ENCODE measurements at regions not wholly inside any gene's neighbourhood (a gene's known extent, or its start where the extent isn't known, plus 50 kb on each side); places are given as distances from the start of the nearest gene placed in this dataset.

DNA sequence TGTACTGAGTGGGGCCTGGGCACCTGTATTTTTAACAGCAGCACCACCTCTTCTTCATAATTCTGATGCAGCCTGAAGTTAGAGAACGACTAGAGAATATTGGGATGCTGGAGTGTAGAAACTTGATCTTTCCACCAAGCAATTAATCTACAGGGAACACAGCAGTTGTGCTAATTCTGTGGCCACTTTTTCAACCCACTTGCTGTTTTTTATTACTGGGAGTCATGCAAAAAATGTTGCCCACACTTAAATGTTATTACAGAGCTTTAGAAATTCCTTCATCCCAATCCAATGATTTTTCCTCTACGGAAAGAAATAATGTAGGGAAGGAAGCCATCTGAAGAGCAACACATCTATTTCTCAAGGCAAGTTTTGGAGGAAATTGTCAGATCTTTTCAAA lies 190.9 kb upstream of the TUT7 start:
- intact Hi-C loops (cut with DNase I): no loop called here
- Histone ChIP-seq H3K4me1 (ENCODE audit: control insufficient read depth in 2 of 3, insufficient read depth in 2 of 3, low read depth in 1 of 3, low read length in 3 of 3) (no peaks in the 10 kb centered on the region), H3K9ac (ENCODE audit: low read length in 3 of 3) (no peak overlapping the region), H3K9me3 (ENCODE audit: control insufficient read depth in 2 of 3, insufficient read depth in 1 of 3, low read length in 3 of 3) (no peaks in the 10 kb centered on the region), H3K27me3 (ENCODE audit: control insufficient read depth, insufficient read depth, low read length) (no peaks in the 10 kb centered on the region), H3K36me3 (ENCODE audit: control insufficient read depth in 2 of 3, insufficient read depth in 3 of 3, low read length in 3 of 3) (no peaks in the 10 kb centered on the region), H3K4me3 (ENCODE audit: low read length in 3 of 3) (no peak overlapping the region), H3K27ac (ENCODE audit: low read depth in 2 of 2, low read length in 2 of 2) (no peak overlapping the region)
- no peak for DNase-seq
- no peak for FAIRE-seq
- TF ChIP-seq, protein P1, sequence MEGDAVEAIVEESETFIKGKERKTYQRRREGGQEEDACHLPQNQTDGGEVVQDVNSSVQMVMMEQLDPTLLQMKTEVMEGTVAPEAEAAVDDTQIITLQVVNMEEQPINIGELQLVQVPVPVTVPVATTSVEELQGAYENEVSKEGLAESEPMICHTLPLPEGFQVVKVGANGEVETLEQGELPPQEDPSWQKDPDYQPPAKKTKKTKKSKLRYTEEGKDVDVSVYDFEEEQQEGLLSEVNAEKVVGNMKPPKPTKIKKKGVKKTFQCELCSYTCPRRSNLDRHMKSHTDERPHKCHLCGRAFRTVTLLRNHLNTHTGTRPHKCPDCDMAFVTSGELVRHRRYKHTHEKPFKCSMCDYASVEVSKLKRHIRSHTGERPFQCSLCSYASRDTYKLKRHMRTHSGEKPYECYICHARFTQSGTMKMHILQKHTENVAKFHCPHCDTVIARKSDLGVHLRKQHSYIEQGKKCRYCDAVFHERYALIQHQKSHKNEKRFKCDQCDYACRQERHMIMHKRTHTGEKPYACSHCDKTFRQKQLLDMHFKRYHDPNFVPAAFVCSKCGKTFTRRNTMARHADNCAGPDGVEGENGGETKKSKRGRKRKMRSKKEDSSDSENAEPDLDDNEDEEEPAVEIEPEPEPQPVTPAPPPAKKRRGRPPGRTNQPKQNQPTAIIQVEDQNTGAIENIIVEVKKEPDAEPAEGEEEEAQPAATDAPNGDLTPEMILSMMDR (IDR thresholded peaks at IDR 0.05; ENCODE audit: borderline replicate concordance, extremely low read depth, insufficient read depth): no peak

DNA sequence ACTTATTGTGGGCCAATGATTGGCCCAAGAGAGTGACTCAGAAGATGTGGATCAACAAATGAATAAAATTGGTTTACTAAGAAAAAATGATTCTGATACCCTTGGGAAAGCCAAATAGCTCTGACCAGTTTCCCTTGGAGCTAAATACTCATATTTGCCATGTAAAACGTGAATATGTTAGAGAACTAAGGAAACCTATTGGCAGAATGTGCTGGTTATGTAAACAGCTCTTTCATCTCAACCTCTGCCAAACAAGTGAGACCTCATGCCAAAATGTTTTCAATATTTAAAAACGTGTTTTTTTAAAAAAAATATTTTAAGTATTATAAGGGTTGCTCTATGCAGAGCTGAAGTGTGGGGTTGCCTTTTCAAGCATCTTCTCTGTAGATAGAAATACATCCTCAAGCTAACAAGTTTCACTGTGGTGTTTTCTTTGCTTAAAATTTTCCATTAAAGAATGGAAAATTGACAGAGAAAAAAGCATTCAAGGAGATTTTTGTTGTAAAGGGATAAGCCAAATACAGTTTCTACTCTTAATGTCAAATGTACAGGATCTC lies 186.9 kb upstream of the TUT7 start:
- Histone ChIP-seq H3K9me3 (ENCODE audit: control insufficient read depth in 2 of 3, insufficient read depth in 1 of 3, low read length in 3 of 3) (no peaks in the 10 kb centered on the region), H3K9ac (ENCODE audit: low read length in 3 of 3) (no peak overlapping the region), H3K27ac (ENCODE audit: low read depth in 2 of 2, low read length in 2 of 2) (no peak overlapping the region), H3K4me1 (ENCODE audit: control insufficient read depth in 2 of 3, insufficient read depth in 2 of 3, low read depth in 1 of 3, low read length in 3 of 3) (no peaks in the 10 kb centered on the region), H3K27me3 (ENCODE audit: control insufficient read depth, insufficient read depth, low read length) (no peaks in the 10 kb centered on the region), H3K4me3 (ENCODE audit: low read length in 3 of 3) (no peak overlapping the region), H3K36me3 (ENCODE audit: control insufficient read depth in 2 of 3, insufficient read depth in 3 of 3, low read length in 3 of 3) (no peaks in the 10 kb centered on the region)
- no peak for DNase-seq
- TF ChIP-seq, protein P1 (IDR thresholded peaks at IDR 0.05; ENCODE audit: borderline replicate concordance, extremely low read depth, insufficient read depth): no peak
- intact Hi-C loops (cut with DNase I): no loop called here
- FAIRE-seq: no peak

DNA sequence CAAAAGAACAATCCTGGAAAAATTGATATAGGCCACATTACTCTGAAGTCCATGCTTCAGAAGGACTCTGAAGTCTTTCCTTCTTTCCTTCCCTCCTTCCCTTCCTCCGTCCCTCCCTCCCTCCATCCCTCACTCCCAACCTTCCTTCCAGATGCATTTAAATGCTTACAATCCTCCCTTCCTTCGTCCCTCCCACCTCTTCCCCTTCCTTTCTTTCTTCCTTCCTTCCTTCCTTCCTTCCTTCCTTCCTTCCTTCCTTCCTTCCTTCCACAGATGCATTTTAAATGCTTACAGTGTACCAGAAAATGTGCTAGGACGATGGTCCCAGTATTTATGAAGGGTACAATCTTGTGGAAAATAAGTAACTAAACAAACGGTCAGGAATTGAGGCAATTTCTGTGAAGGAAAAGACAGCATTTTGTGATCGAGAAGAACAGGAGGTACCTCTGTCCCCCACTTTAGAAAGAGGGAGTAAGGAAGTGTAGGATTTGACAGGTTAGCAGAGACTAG lies 181.3 kb upstream of the TUT7 start:
- H3K4me1 ChIP-seq (ENCODE audit: control insufficient read depth in 2 of 3, insufficient read depth in 2 of 3, low read depth in 1 of 3, low read length in 3 of 3): no peaks in the 10 kb centered on the region
- no peaks in the 10 kb centered on the region for H3K36me3 ChIP-seq (ENCODE audit: control insufficient read depth in 2 of 3, insufficient read depth in 3 of 3, low read length in 3 of 3)
- FAIRE-seq (no peak), DNase-seq (no peak)
- TF ChIP-seq, protein P1 (IDR thresholded peaks at IDR 0.05; ENCODE audit: borderline replicate concordance, extremely low read depth, insufficient read depth): no peak
- H3K27ac ChIP-seq (ENCODE audit: low read depth in 2 of 2, low read length in 2 of 2): no peak overlapping the region
- no peak overlapping the region for H3K9ac ChIP-seq (ENCODE audit: low read length in 3 of 3)
- no peaks in the 10 kb centered on the region for H3K9me3 ChIP-seq (ENCODE audit: control insufficient read depth in 2 of 3, insufficient read depth in 1 of 3, low read length in 3 of 3)
- intact Hi-C loops (cut with DNase I): no loop called here
- no peaks in the 10 kb centered on the region for H3K27me3 ChIP-seq (ENCODE audit: control insufficient read depth, insufficient read depth, low read length)
- no peak overlapping the region for H3K4me3 ChIP-seq (ENCODE audit: low read length in 3 of 3)
